HG02884 (cell line): ENCODE measurements at regions not wholly inside any gene's neighbourhood (a gene's known extent, or its start where the extent isn't known, plus 50 kb on each side); places are given as distances from the start of the nearest gene placed in this dataset.

Source experiments
- ATAC-seq: cut with Tn5 transposase; IDR thresholded peaks from one replicate; pipeline ENCODE4 v1.9.1; 2021; ENCODE audit warnings: mild to moderate bottlenecking, moderate library complexity; ENCODE audit not compliant: unreplicated experiment

GRCh38 chr9:115250621-115251032, 132.7 kb upstream of the TNC start:
- no peak for ATAC-seq

- no peak for ATAC-seq
Measured at GRCh38 chr9:115254287-115255180, 136.6 kb upstream of the TNC start.

GRCh38 chr9:115261656-115262081, 143.7 kb upstream of the TNC start:
- no peak for ATAC-seq

GRCh38 chr9:115262477-115262876, 144.5 kb upstream of the TNC start:
- no peak for ATAC-seq

- no peak for ATAC-seq
Measured at GRCh38 chr9:115262952-115263351, 145.0 kb upstream of the TNC start.

- ATAC-seq = no peak
Measured at GRCh38 chr9:115263371-115264075, 145.6 kb upstream of the TNC start.

GRCh38 chr9:115264313-115264712, 146.4 kb upstream of the TNC start:
- no peak for ATAC-seq

GRCh38 chr9:115267790-115268189, 149.8 kb upstream of the TNC start:
- no peak for ATAC-seq

GRCh38 chr9:115275753-115276152, 157.8 kb upstream of the TNC start:
- no peak for ATAC-seq

GRCh38 chr9:115276621-115277020, 158.7 kb upstream of the TNC start:
- no peak for ATAC-seq

- ATAC-seq = no peak
Measured at GRCh38 chr9:115277301-115277700, 159.3 kb upstream of the TNC start.

- ATAC-seq = peak; percentile 72
Measured at GRCh38 chr9:115278326-115279035, 160.5 kb upstream of the TNC start.

GRCh38 chr9:115283395-115283794, 165.4 kb upstream of the TNC start:
- no peak for ATAC-seq

- ATAC-seq = no peak
Measured at GRCh38 chr9:115285836-115286235, 167.9 kb upstream of the TNC start.

- no peak for ATAC-seq
Measured at GRCh38 chr9:115286411-115286810, 168.5 kb upstream of the TNC start.

- no peak for ATAC-seq
Measured at GRCh38 chr9:115289757-115290208, 171.8 kb upstream of the TNC start.

GRCh38 chr9:115291841-115292240, 173.9 kb upstream of the TNC start:
- no peak for ATAC-seq

GRCh38 chr9:115292584-115293279, 174.8 kb upstream of the TNC start:
- ATAC-seq = no peak

GRCh38 chr9:115295734-115296133, 177.8 kb upstream of the TNC start:
- no peak for ATAC-seq

GRCh38 chr9:115296831-115297565, 179.0 kb upstream of the TNC start:
- no peak for ATAC-seq
